GM19452 (cell line): ENCODE measurements at regions not wholly inside any gene's neighbourhood (a gene's known extent, or its start where the extent isn't known, plus 50 kb on each side); places are given as distances from the start of the nearest gene placed in this dataset.

Source experiments
- ATAC-seq: cut with Tn5 transposase; IDR thresholded peaks from one replicate; pipeline ENCODE4 v1.9.1; 2021; ENCODE audit not compliant: unreplicated experiment

DNA sequence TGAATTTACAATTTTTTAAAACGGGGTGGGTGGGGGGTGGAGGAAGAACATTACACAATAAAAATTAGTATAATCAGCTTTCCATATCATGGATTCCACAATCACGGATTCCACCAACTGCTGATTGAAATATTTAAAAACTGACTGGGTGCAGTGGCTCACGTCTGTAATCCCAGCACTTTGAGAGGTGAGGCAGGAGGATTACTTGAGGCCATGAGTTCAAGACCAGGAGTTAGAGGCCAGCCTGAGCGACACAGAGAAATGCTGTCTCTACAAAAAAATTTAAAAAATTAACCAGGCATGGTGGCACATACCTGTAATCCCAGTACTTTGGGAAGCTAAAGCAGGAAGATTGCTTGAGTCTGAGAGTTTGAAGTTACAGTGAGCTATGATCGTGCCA, 254.7 kb downstream of the ATG4C start:
- no peak for ATAC-seq

DNA sequence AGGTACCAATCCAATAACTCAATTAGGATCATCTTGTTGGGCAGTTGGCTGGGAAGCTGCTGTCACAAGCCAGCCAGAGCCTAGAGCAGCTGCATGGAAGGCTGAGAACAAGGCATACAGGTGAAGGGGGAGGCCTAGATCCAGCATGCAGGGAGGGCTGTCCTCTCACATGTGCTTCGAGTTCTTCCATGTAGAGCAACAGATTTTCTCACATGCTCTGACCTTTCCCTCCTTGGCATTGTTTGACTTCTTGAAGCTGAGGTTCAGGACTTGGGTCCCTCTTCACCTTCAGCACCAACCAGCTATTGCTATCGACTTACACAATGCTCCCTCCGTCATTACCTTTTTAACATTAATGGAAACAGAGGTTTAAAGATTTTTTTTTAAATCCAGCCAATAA, 257.7 kb downstream of the ATG4C start:
- no peak for ATAC-seq

- no peak for ATAC-seq
Measured at GRCh38 chr1:63042278-63042677, 258.3 kb downstream of the ATG4C start.

DNA sequence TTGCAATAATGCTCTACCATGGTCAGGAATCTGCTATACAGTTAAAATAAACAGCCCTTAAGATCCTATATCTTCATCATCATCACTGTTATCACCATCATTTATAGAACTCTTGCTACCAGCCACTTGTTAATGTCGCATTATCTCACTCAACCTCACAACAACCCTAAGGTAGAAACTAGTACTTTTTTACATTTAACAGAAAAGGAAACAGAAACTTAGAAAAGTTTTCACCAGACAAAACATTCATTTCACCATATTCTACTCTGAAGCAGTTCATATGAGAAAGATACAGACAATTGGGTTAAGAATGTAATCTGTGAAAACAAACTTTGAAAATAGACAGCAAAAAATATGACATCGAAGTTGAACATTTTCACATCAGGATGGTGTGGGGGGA, 262.6 kb downstream of the ATG4C start:
- no peak for ATAC-seq

DNA sequence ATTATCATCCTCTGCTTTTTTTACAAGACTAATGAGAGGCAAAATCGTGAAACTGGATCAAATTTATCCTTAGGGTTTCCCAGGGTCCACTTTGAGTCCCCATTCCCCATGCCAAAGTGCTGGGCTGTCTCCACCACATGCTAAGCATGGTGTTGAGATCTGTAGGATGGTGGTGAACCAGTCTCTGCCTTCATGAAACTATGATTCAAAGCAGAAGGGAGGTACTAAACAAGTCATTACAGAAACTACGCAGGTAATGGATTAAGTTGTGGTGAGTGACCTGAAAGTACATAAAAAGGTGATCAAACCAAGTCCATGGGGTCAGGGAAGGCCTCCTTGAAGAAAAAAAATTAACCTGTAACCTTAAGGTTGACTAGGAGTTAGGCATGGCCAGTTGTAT, 265.2 kb downstream of the ATG4C start:
- ATAC-seq: no peak

DNA sequence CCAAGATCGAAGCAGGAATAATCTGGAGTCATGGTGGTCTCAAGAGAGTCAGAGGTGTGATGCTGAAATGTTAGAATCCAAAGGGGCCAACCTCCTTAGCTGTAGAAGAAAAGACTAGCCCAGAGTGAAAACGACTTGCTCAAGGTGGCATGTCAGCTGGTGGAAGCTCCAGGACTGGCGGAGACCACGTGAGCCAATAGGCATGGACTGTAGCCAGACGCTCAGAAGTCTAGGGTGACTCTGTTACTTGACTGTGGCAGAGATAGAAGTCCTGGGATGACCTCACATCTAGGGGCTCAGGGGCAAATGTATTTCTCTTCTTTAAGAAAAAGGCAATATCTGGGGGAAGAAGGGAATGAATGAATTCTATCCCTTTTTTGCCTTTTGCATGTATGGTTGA, 267.4 kb downstream of the ATG4C start:
- ATAC-seq: no peak

DNA sequence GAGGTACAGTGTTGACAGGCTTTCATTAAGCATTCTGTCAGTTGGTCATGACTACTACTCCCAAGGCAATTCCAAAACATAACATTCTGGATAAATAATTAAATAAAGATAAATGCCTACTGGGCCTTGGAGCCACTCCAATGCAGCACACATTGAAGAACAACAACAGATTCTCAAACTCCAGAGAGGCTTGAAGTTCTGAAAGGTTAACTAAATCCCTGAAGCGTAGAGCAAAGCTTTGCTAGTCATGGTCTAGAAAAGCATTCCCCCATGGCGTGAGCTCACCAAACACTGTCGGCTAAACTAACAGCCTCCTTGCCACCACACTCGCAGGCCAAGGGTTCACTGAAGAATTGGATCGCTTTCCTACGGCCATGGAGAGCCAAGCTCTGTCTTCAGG, 268.0 kb downstream of the ATG4C start:
- ATAC-seq: no peak

GRCh38 chr1:63054184-63054583, 268.2 kb upstream of the FOXD3 start:
- no peak for ATAC-seq

- no peak for ATAC-seq
Measured at GRCh38 chr1:63063367-63063766, 259.0 kb upstream of the FOXD3 start.

GRCh38 chr1:63064135-63064534, 258.2 kb upstream of the FOXD3 start:
- no peak for ATAC-seq

DNA sequence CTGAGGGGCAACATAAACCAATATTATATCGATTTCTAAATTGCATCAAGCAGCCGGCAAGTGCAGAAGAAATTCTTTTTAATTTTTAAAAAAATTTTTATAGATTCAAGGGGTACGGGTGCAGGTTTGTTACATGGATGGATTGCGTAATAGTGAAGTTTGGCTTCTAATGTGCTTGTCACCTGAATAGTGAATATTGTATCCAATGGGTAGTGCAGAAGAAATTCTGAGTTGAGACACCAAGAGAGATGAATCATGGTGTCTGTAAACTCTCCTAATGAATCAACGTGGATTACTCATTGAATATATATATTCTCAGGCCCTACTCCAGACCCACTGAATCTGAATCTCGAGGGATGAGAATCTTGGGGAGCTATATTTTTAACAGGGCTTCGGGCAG, 253.7 kb upstream of the FOXD3 start:
- no peak for ATAC-seq

GRCh38 chr1:63069214-63069613, 253.2 kb upstream of the FOXD3 start:
- ATAC-seq: no peak

DNA sequence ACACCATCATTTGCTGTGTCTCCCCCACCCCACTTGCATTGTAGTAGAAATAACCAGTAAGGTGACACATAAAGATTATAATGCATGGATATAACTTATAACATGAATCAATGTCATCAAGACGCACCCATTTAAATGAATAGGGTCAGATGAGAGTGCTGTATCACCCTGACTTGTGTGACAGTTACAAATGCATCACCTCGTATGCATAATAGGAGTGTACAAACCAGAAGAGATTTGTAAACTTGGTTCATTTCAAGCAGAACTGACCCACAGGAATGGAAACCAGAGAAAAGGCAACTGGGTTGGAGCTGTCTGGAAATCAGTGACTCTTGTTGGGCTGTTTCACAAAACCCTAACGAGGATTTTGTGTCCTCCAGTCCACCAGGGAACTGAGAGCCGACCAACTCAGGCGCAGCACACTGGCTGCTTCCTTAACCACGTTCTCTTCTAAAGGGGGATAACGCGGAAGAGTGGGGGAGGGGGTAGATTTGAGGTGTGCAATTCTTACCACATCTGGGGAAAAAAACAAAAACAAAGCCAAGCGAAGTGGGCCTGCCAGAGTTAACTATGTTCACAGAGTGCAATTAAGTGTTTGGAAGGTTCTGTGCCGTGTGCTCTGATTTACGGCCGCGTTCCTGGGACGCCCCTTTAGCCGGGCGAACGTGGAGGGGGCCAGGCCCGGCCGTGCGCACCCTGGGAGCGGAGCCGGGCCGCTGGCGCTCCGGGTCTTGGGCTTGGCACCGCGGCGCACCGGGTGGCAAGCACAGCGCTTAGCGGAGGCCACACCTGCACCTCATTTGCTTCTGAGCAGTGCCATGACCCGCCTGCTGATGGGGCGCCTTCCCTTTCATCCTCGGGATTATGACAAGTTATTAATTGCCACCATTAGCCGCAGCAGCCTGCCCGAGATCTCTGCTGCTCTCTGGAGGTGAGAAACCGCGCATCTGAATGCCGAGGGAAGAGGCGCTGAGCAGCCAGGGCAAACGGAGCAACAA, 248.8 kb upstream of the FOXD3 start:
- no peak for ATAC-seq

GRCh38 chr1:63074321-63074720, 248.0 kb upstream of the FOXD3 start:
- no peak for ATAC-seq

- ATAC-seq: no peak
Measured at GRCh38 chr1:63082766-63083165, 239.6 kb upstream of the FOXD3 start.

GRCh38 chr1:63087966-63088365, 234.4 kb upstream of the FOXD3 start:
- no peak for ATAC-seq

DNA sequence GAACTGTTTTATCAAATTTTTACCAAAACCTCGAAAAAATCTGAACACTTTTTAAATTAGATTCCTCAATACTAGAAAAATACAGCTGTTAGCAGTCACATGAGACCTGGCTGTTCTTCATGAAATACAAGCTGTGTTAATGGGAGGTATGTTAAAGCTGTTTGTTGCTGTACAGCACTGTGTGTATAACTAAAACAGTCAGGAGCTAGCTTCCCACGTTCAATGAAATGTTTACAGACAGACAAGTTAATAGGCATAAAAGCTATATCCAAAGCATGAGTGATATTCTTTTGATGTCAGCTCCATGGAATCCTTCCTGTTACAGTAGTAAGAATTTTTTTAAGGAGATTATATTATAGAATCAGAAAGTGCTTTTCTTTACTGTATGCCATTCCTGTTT, 223.2 kb upstream of the FOXD3 start:
- no peak for ATAC-seq

GRCh38 chr1:63101336-63101735, 221.0 kb upstream of the FOXD3 start:
- no peak for ATAC-seq

DNA sequence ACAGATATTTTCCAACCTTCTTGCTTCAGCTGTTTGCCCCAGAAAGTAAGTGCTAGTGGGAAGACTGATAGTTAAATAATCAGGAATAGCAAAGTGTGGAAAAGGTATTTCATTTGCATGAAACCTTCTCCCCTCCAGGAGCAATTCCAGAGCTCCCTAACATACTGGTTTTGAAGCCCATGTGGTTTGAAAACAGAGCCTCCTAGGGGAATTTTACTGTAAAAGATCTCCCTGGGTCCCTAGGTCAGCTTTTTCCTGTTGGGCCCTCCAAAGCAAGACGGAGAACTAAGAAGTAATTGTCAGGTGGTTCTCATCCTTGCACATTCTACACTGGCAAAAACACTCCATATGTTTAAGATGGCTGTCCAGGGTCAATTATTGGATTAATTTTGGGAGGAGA, 218.7 kb upstream of the FOXD3 start:
- no peak for ATAC-seq

DNA sequence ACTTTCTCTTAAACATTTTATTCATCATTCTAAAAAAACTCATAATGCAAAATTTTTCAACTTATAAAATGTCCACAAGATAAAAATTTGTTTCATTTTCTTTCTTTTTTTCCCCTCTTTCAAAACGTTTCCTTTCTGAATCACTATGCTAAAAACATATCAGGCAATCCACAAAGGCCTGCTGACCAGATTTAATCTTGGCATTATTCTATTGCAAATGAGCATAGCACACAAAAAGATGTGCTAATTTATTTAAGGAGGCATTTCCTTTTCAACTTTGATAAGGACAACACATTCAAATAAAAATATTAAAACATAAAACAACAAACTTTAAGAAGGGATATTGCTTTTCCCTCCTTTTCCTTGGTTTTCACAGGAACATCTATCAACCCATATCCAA, 215.3 kb upstream of the FOXD3 start:
- ATAC-seq: no peak

GRCh38 chr1:63108206-63108605, 214.2 kb upstream of the FOXD3 start:
- no peak for ATAC-seq

- ATAC-seq: no peak
Measured at GRCh38 chr1:63112155-63112900, 210.0 kb upstream of the FOXD3 start.
